GM18502 (cell line): ENCODE measurements at regions not wholly inside any gene's neighbourhood (a gene's known extent, or its start where the extent isn't known, plus 50 kb on each side); places are given as distances from the start of the nearest gene placed in this dataset.

Source experiments
- ATAC-seq: cut with Tn5 transposase; IDR thresholded peaks from one replicate; pipeline ENCODE4 v1.9.1; 2021; ENCODE audit warnings: mild to moderate bottlenecking; ENCODE audit not compliant: unreplicated experiment, poor library complexity

- ATAC-seq, result no peak
These were observed 70.4 kb upstream of the SLC7A11 start for GRCh38 chr4:138312536-138312911.

GRCh38 chr4:138311771-138312535 is 69.8 kb upstream of the SLC7A11 start:
- no peak for ATAC-seq

- no peak for ATAC-seq
These were observed 68.8 kb upstream of the SLC7A11 start for GRCh38 chr4:138310991-138311390.

DNA sequence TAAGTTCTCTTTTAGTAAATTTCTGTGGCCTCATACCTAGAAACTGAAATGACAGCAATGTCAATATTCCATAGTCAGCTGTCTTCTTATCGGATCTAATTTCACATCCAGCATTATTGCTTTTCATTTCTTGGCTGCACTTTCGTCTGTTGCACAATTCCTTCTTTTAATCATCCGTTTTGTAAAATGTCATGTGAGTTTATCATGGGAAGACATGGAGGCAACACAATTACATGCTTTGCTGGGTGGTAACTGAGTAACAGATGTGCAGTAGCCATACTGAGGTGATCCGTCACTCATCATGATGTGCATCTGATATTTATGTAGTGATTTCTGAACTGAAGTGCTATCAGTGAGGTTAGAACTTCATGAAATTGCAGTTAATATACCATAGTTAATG is 68.3 kb upstream of the SLC7A11 start:
- no peak for ATAC-seq

GRCh38 chr4:138308356-138308755 is 66.2 kb upstream of the SLC7A11 start:
- no peak for ATAC-seq

DNA sequence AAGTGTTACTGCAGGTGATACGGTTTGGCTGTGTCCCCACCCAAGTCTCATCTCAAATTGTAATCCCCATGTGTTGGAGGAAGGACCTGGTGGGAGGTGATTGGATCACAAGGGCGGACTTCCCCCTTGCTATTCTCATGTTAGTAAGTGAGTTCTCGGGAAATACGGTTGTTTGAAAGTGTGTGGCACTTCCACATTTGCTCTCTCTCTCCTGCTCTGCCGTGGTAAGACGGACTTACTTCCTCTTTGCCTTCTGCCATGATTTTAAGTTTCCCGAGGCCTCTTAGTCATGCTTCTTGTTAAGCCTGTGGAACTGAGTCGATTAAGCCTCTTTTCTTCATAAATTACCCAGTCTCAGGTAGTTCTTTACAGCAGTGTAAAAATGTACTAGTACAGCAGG is 65.2 kb upstream of the SLC7A11 start:
- ATAC-seq, result no peak

- ATAC-seq, result no peak
These were observed 62.9 kb upstream of the SLC7A11 start for GRCh38 chr4:138305050-138305449.

DNA sequence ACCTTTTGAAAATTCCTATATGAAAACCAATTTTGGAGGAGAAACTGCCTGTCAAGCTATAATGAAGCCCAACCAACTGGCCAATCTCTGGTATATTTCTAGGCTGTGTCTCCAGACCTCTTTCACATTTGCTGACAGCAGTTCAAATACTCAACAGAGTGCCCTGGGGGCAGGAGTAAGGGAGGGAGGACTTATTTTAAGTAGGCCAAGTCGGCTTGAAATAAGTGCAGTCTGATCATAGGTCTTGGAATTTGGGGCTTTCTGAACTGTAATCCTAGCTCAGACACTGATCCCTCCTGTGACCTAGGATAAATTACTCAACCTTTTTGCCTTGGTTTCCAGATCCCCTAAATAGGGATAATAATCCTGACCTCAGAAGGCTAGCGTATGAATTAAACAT is 59.4 kb upstream of the SLC7A11 start:
- ATAC-seq, result no peak

GRCh38 chr4:138300616-138301015 is 58.5 kb upstream of the SLC7A11 start:
- ATAC-seq, result no peak

DNA sequence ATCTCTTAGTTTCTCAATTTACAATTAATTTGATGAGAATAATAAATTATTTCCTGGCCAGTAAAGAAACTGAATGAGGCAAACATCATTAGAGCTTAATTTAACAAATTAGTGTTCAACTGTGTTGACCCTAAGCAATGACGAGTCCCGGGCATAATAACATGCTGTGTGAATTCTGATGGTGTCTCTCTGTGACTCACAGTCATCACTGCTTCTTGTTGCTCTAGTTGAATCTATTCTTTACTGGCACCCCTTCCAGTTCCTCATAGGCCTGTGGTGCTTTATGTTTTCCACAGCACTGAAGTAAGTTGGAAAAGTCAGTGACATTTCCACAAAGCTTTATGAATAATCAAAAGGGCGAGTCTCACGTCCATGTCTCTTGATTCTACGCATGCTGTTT is 57.7 kb upstream of the SLC7A11 start:
- ATAC-seq, result no peak

GRCh38 chr4:138298866-138299265 is 56.7 kb upstream of the SLC7A11 start:
- no peak for ATAC-seq

DNA sequence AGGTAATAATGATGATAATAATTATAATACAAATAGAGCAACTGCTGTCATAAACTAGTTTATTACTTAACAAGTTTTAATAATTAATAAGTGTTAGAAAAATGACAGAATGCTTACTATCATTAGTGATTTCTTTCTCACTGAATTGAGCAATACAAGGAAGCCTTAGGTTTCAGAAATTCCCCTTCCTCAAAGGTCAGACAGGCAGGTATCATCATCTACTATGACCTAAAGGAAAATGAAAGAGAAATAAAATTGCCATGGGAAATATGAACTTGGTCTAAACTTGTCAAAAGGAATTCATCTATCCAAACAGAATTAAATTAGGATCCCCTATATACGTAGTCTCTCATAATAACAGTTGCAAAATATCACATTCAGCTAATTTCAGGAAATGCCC is 56.3 kb upstream of the SLC7A11 start:
- no peak for ATAC-seq

- no peak for ATAC-seq
These were observed 55.7 kb upstream of the SLC7A11 start for GRCh38 chr4:138297743-138298405.

DNA sequence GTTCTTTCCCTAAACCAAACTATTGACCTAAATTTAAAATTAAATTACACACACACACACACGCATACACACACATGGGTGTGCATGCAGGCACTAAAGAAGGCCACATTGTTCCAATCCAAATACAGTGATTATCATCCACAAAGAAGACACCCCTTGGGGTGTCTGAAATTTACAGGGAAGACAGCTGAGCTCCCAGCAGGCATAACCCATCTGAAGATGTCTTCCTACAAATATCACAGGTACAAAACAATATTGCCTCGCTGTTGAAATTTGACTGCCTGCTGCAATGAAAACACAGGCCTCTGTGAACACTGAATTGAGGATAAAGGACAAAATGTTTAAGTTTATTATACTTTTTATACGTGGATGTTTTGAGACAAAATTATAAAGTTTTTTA is 50.2 kb upstream of the SLC7A11 start:
- ATAC-seq, result no peak
